ENCODE measurements at regions not wholly inside any gene's neighbourhood (a gene's known extent, or its start where the extent isn't known, plus 50 kb on each side); places are given as distances from the start of the nearest gene placed in this dataset.
"Not testable (repeated sequence)": the region's sequence is repeated elsewhere in the genome, so short reads cannot be mapped to it uniquely, and the experiment has no call there.

DNA sequence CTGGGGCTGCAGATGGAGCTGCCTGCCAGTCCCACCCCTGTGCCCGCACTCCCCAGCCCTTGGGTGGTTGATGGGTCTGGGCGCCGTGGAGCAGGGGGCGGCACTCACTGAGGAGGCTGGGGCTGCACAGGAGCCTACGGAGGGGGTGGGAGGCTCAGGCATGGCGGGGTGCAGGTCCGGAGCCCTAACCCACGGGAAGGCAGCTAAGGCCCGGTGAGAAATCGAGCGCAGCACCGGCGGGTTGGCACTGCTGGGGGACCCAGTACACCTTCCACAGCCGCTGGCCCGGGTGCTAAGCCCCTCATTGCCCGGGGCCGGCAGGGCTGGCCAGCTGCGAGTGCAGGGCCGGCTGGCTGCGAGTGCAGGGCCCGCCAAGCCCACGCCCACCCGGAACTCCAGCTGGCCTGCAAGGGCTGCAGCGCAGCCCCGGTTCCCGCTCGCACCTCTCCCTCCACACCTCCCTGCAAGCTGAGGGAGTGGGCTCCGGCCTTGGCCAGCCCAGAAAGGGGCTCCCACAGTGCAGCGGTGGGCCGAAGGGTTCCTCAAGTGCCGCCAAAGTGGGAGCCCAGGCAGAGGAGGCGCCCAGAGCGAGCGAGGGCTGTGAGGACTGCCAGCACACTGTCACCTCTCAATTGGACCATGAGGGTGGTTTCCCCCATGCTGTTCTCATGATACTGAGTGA lies 80.8 kb upstream of the LUZP2 start:
- not testable (repeated sequence) for DNase-seq

DNA sequence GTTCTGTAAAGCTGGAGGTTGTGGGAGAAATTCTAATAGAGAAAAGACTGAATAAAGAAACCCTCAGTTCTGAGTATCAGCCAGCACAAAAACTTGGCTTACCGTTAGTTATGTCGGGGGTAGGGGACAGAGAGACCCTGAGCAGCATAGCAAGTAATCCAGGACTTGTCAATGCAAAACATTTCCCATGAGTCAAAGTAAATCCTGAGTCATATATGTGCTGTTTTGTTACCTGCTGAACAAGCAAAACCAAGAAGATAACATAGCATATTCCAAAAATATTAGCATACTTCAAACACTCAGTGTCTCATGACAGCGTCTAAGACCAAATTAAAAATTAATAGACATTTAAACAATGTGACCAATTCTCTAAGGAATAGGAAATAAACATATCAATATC lies 75.1 kb upstream of the LUZP2 start:
- DNase-seq, result no peak

DNA sequence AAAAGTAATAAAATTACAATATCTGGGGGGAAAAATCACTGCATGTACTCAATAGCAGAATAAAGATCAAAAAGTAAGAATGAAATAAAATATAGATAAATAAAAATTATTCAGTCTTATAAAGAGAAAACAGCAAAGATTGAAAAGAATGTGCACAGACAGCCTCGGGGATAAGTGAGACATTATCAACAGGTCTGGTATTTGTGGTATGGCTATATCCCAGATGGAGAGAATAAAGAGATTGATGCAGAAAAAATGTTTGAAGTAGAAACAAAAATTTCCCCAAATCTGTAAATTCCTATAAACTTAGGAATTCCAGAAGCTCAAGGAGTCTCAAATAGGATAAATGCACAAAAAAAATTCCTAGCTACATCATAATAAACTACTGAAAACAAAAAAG lies 74.5 kb upstream of the LUZP2 start:
- no peak for DNase-seq

DNA sequence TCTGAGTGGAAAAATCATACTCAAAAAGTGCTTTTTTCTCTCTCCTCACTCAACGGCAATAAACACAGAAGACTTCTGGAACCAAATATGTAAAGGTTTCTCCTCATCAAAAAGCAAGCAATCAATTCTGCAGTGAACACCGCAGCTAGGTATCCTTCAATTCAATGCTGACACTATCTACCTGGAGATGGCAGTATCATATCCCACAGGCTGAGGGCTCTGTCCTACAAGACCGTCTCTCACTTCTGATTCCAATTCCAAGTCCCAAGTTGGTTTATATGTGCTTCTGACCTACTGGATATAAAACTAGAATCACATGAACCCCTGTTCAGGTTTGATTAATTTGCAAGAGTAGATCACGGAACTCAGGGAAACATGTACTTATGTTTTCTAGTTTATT lies 59.7 kb upstream of the LUZP2 start:
- no peak for DNase-seq

All from CD4-positive, alpha-beta T cell treated with Interleukin-4 for 1 hour (primary cell).